ENCODE measurements at regions not wholly inside any gene's neighbourhood (a gene's known extent, or its start where the extent isn't known, plus 50 kb on each side); places are given as distances from the start of the nearest gene placed in this dataset.

GRCh38 chr9:81244631-81245030 lies 444.7 kb downstream of the TLE1 start:
- DNase-seq: no peak

GRCh38 chr9:81242866-81243265 lies 446.5 kb downstream of the TLE1 start:
- DNase-seq: no peak

GRCh38 chr9:81239388-81239787 lies 450.0 kb downstream of the TLE1 start:
- DNase-seq: no peak

GRCh38 chr9:81237565-81238231 lies 451.6 kb downstream of the TLE1 start:
- DNase-seq: no peak

GRCh38 chr9:81234924-81235610 lies 454.3 kb downstream of the TLE1 start:
- no peak for DNase-seq

- DNase-seq: no peak
These were observed 458.3 kb downstream of the TLE1 start for GRCh38 chr9:81231011-81231410.

GRCh38 chr9:81227507-81228245 lies 461.7 kb downstream of the TLE1 start:
- DNase-seq: no peak

GRCh38 chr9:81225596-81225995 lies 463.8 kb downstream of the TLE1 start:
- DNase-seq: no peak

- no peak for DNase-seq
These were observed 464.9 kb downstream of the TLE1 start for GRCh38 chr9:81224166-81225081.

- DNase-seq: no peak
These were observed 474.4 kb downstream of the TLE1 start for GRCh38 chr9:81214975-81215374.

GRCh38 chr9:81213456-81213855 lies 475.9 kb downstream of the TLE1 start:
- no peak for DNase-seq

GRCh38 chr9:81211741-81212140 lies 477.6 kb downstream of the TLE1 start:
- no peak for DNase-seq

GRCh38 chr9:81207651-81208050 lies 481.7 kb downstream of the TLE1 start:
- no peak for DNase-seq

- no peak for DNase-seq
These were observed 487.1 kb downstream of the TLE1 start for GRCh38 chr9:81202292-81202691.

GRCh38 chr9:81195206-81195605 lies 494.1 kb downstream of the TLE1 start:
- no peak for DNase-seq

GRCh38 chr9:81193362-81194339 lies 495.7 kb downstream of the TLE1 start:
- no peak for DNase-seq

- DNase-seq: no peak
These were observed 498.1 kb downstream of the TLE1 start for GRCh38 chr9:81191222-81191621.

- no peak for DNase-seq
These were observed 498.7 kb downstream of the TLE1 start for GRCh38 chr9:81190659-81191058.

- DNase-seq: no peak
These were observed 505.6 kb downstream of the TLE1 start for GRCh38 chr9:81183761-81184160.

- DNase-seq: no peak
These were observed 506.9 kb downstream of the TLE1 start for GRCh38 chr9:81182431-81182830.

- DNase-seq: no peak
These were observed 515.3 kb downstream of the TLE1 start for GRCh38 chr9:81174023-81174422.

GRCh38 chr9:81171689-81172088 lies 517.7 kb downstream of the TLE1 start:
- DNase-seq: no peak

Data from SIG-M5 (cell line).